PC-9 (cell line): ENCODE measurements at regions not wholly inside any gene's neighbourhood (a gene's known extent, or its start where the extent isn't known, plus 50 kb on each side); places are given as distances from the start of the nearest gene placed in this dataset.

Source experiments
- BruUV-seq: library from RNA; stranded (reverse); fragments of 400-500 nt; replicated peaks from 2 replicates; lab custom pipeline; 2021; lab: Mats Ljungman, UMichigan
- CTCF ChIA-PET: fragments of 300-600 bp; sonication (Branson Sonifier 250); formaldehyde crosslinking; loops from one replicate; lab custom pipeline; 2022; ENCODE audit warnings: antibody characterized with exemption; lab: Charles Lee
- POLR2A ChIA-PET: fragments of 300-600 bp; sonication (Branson Sonifier 250); formaldehyde crosslinking; loops from one replicate; lab custom pipeline; 2022; ENCODE audit warnings: antibody characterized with exemption; ENCODE audit not compliant: unreplicated experiment; lab: Charles Lee
- DNase-seq, 2 experiments: peaks; one replicate each; pipeline versions ENCODE4 v3.0.0 to v3.0.0-alpha.2; 2015 to 2022; ENCODE audit warnings: mixed read lengths in 1 of 2
- H2AFZ ChIP-seq: fragments of 200-600 bp; sonication (generic); 2 replicates; pipeline ENCODE4 v1.8.1; 2017; ENCODE audit warnings: antibody characterized with exemption
- H3F3A ChIP-seq: fragments of 200-600 bp; sonication (generic); 2 replicates; pipeline ENCODE4 v1.8.1; 2017; ENCODE audit warnings: antibody characterized with exemption, mild to moderate bottlenecking, low read depth; ENCODE audit not compliant: insufficient read depth
- H3K27ac ChIP-seq: fragments of 200-600 bp; sonication (generic); 2 replicates; pipeline ENCODE4 v1.6.1; 2016; ENCODE audit warnings: mixed run types
- H3K27me3 ChIP-seq: fragments of 200-600 bp; sonication (generic); 2 replicates; pipeline ENCODE4 v1.6.1; 2016; ENCODE audit warnings: low read depth, mixed run types; ENCODE audit not compliant: insufficient read depth
- H3K36me3 ChIP-seq: fragments of 200-600 bp; sonication (generic); 2 replicates; pipeline ENCODE4 v1.6.1; 2016; ENCODE audit warnings: low read depth, mixed run types
- H3K4me1 ChIP-seq: fragments of 200-600 bp; sonication (generic); replicated peaks from 2 replicates; pipeline ENCODE4 v1.6.1; 2016; ENCODE audit warnings: mixed run types; ENCODE audit not compliant: insufficient read depth
- H3K4me2 ChIP-seq: fragments of 200-600 bp; sonication (generic); 2 replicates; pipeline ENCODE4 v1.6.1; 2017; ENCODE audit warnings: mixed run types
- H3K4me3 ChIP-seq: fragments of 200-600 bp; sonication (generic); 2 replicates; pipeline ENCODE4 v1.6.1; 2016; ENCODE audit warnings: mixed run types
- H3K79me2 ChIP-seq: fragments of 200-600 bp; sonication (generic); 2 replicates; pipeline ENCODE4 v1.6.1; 2017; ENCODE audit warnings: low read depth, mixed run types
- H3K9me2 ChIP-seq: fragments of 200-600 bp; sonication (generic); 2 replicates; pipeline ENCODE4 v1.8.1; 2017; ENCODE audit warnings: mild to moderate bottlenecking; ENCODE audit not compliant: insufficient read depth
- H3K9me3 ChIP-seq: fragments of 200-600 bp; sonication (generic); 2 replicates; pipeline ENCODE4 v1.8.1; 2016; ENCODE audit warnings: low read depth; ENCODE audit not compliant: insufficient read depth
- H4K20me1 ChIP-seq: fragments of 200-600 bp; sonication (generic); 2 replicates; pipeline ENCODE4 v1.8.1; 2017; ENCODE audit not compliant: insufficient read depth
- CTCF ChIP-seq: fragments of 200-600 bp; sonication (generic); conservative IDR thresholded peaks from 2 replicates; pipeline ENCODE4 v1.6.1; 2017; ENCODE audit warnings: mixed run types, antibody characterized with exemption, mild to moderate bottlenecking, moderate library complexity
- EZH2 ChIP-seq: fragments of 200-600 bp; sonication (generic); IDR thresholded peaks from 2 replicates; pipeline ENCODE4 v1.8.0; 2017; ENCODE audit warnings: antibody characterized with exemption, low read depth
- intact Hi-C: fragments of 100-400 bp; cut with micrococcal nuclease; formaldehyde crosslinking; loops from one replicate; pipeline ENCODE4 v1.10.0; 2022; ENCODE audit not compliant: unreplicated experiment

- Histone ChIP-seq H3K4me1 (no peaks in the 10 kb centered on the region), H3K9me3 (no peaks in the 10 kb centered on the region), H3K36me3 (no peaks in the 10 kb centered on the region), H3K9me2 (no peaks in the 10 kb centered on the region), H2AFZ (no peak overlapping the region), H3K79me2 (no peaks in the 10 kb centered on the region), H3F3A (no peaks in the 10 kb centered on the region), H3K4me3 (no peak overlapping the region), H3K4me2 (no peak overlapping the region), H4K20me1 (no peaks in the 10 kb centered on the region), H3K27ac (no peak overlapping the region), H3K27me3 (0 out of 2 replicates have a peak, but pooled peaks cover 5% of the 10 kb centered on the region)
- DNase-seq = no peak
- POLR2A ChIA-PET = no interaction called here
- no TSS peak for BruUV-seq
- CTCF ChIA-PET = no interaction called here
- intact Hi-C loops = no loop called here
- no peak for TF ChIP-seq EZH2
- TF ChIP-seq CTCF = no peak
Measured at GRCh38 chr16:62950351-62950750, 914.1 kb upstream of the CDH8 start.

GRCh38 chr16:62940569-62940968 lies 904.3 kb upstream of the CDH8 start:
- no peaks in the 10 kb centered on the region for H4K20me1 ChIP-seq
- H3K27ac ChIP-seq = no peak overlapping the region
- H3K36me3 ChIP-seq = no peaks in the 10 kb centered on the region
- no peaks in the 10 kb centered on the region for H3K79me2 ChIP-seq
- no peaks in the 10 kb centered on the region for H3K9me2 ChIP-seq
- H2AFZ ChIP-seq = no peak overlapping the region
- H3K4me1 ChIP-seq = no peaks in the 10 kb centered on the region
- DNase-seq = no peak
- no TSS peak for BruUV-seq
- ChIA-PET POLR2A (no interaction called here), CTCF (no interaction called here)
- no peaks in the 10 kb centered on the region for H3K27me3 ChIP-seq
- H3K4me3 ChIP-seq = no peak overlapping the region
- H3F3A ChIP-seq = no peaks in the 10 kb centered on the region
- intact Hi-C loops = no loop called here
- H3K9me3 ChIP-seq = no peaks in the 10 kb centered on the region
- TF ChIP-seq CTCF (no peak), EZH2 (no peak)
- no peak overlapping the region for H3K4me2 ChIP-seq

DNA sequence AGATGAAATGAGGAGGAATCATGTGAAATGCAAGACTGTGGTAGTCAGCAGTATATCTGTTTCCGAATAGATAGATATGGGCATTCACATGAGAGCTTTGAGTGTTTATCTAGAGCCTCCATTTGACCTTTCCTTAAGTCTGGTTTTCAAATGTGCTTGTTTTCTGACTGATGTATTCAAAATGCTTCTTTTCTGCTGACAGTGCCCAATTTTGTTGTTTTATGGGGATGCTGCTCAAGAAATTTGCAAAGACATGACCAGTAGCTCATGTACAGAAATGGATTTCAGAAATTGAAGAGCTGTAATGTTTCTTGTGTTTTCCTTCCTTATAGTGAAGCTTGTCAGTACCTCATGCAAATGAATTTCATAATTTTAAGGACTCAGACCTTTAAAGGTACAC lies 903.4 kb upstream of the CDH8 start:
- Histone ChIP-seq H2AFZ (no peak overlapping the region), H3K27me3 (no peaks in the 10 kb centered on the region), H3K4me3 (no peak overlapping the region), H3K79me2 (no peaks in the 10 kb centered on the region), H4K20me1 (no peaks in the 10 kb centered on the region), H3K27ac (no peak overlapping the region), H3K9me3 (no peaks in the 10 kb centered on the region), H3K4me1 (no peaks in the 10 kb centered on the region), H3F3A (no peaks in the 10 kb centered on the region), H3K36me3 (no peaks in the 10 kb centered on the region), H3K9me2 (no peaks in the 10 kb centered on the region), H3K4me2 (no peak overlapping the region)
- ChIA-PET CTCF (no interaction called here), POLR2A (no interaction called here)
- DNase-seq = no peak
- BruUV-seq = no TSS peak
- TF ChIP-seq CTCF (no peak), EZH2 (no peak)
- intact Hi-C loops = no loop called here
